Liver (tissue), 8 donors: ENCODE measurements at regions not wholly inside any gene's neighbourhood (a gene's known extent, or its start where the extent isn't known, plus 50 kb on each side); places are given as distances from the start of the nearest gene placed in this dataset.

Experiments used
- DNase-seq: peaks from one replicate; pipeline ENCODE4 v3.0.0-alpha.2; 2017; ENCODE audit warnings: low spot score
- H3K27ac ChIP-seq, 2 donors: one replicate each; pipeline ENCODE4 v1.7.0; 2013; ENCODE audit warnings: inconsistent platforms in 2 of 2, low read length in 2 of 2, control low read depth in 1 of 2, low read depth in 1 of 2, mild to moderate bottlenecking in 1 of 2
- H3K27me3 ChIP-seq, 4 donors: one replicate each; pipeline versions ENCODE4 v1.6.1 to v1.7.0; 2013; ENCODE audit warnings: low read length in 3 of 4, inconsistent platforms in 1 of 4, mild to moderate bottlenecking in 1 of 4, moderate library complexity in 1 of 4; ENCODE audit not compliant: control insufficient read depth in 4 of 4, insufficient read depth in 4 of 4
- H3K36me3 ChIP-seq, 4 donors: one replicate each; pipeline versions ENCODE4 v1.6.1 to v1.7.0; 2013; ENCODE audit warnings: low read length in 3 of 4, mild to moderate bottlenecking in 3 of 4, low read depth in 1 of 4, moderate library complexity in 1 of 4; ENCODE audit not compliant: control insufficient read depth in 4 of 4, insufficient read depth in 3 of 4
- H3K4me1 ChIP-seq, 4 donors: one replicate each; pipeline versions ENCODE4 v1.6.1 to v1.7.0; 2013; ENCODE audit warnings: low read length in 3 of 4, mild to moderate bottlenecking in 3 of 4, moderate library complexity in 1 of 4; ENCODE audit not compliant: control insufficient read depth in 4 of 4, insufficient read depth in 4 of 4
- H3K4me3 ChIP-seq, 3 donors: one replicate each; pipeline versions ENCODE4 v1.6.1 to v1.7.0; 2013; ENCODE audit warnings: low read length in 3 of 3, control low read depth in 1 of 3, low read depth in 1 of 3, mild to moderate bottlenecking in 1 of 3
- H3K9ac ChIP-seq, 2 donors: one replicate each; pipeline ENCODE4 v1.7.0; 2013; ENCODE audit warnings: low read length in 2 of 2, mild to moderate bottlenecking in 2 of 2, moderate library complexity in 2 of 2, control low read depth in 1 of 2, low read depth in 1 of 2
- H3K9me3 ChIP-seq, 4 donors: one replicate each; pipeline versions ENCODE4 v1.6.1 to v1.7.0; 2013; ENCODE audit warnings: low read length in 3 of 4; ENCODE audit not compliant: control insufficient read depth in 4 of 4
- ATF3 ChIP-seq: IDR thresholded peaks from 2 replicates; pipeline ENCODE4 v1.6.1; 2016; ENCODE audit warnings: antibody characterized with exemption
- CTCF ChIP-seq: fragments of 150-350 bp; IDR thresholded peaks from 2 replicates; pipeline ENCODE4 v1.5.1; 2017; ENCODE audit warnings: improper control_type of control experiment, low read depth, low read length; ENCODE audit not compliant: missing input control
- EGR1 ChIP-seq, 2 donors: IDR thresholded peaks; 2 replicates each; pipeline ENCODE4 v1.6.1; 2016 to 2018; ENCODE audit warnings: antibody characterized with exemption in 2 of 2, low read depth in 2 of 2
- FOXA1 ChIP-seq: IDR thresholded peaks from 2 replicates; pipeline ENCODE4 v1.6.1; 2016; ENCODE audit warnings: antibody characterized with exemption
- FOXA2 ChIP-seq: IDR thresholded peaks from 2 replicates; pipeline ENCODE4 v1.6.1; 2016; ENCODE audit warnings: antibody characterized with exemption
- GABPA ChIP-seq, 2 donors: IDR thresholded peaks in 1 of 2; conservative IDR thresholded peaks in 1 of 2; 2 replicates each; pipeline ENCODE4 v1.6.1; 2016; ENCODE audit warnings: antibody characterized with exemption in 2 of 2, mild to moderate bottlenecking in 1 of 2, moderate library complexity in 1 of 2
- HNF4A ChIP-seq, 2 donors: conservative IDR thresholded peaks; 2 replicates each; pipeline ENCODE4 v1.6.1; 2016; ENCODE audit warnings: antibody characterized with exemption in 2 of 2, mild to moderate bottlenecking in 2 of 2
- HNF4G ChIP-seq: IDR thresholded peaks from 2 replicates; pipeline ENCODE4 v1.6.1; 2016; ENCODE audit warnings: antibody characterized with exemption
- JUND ChIP-seq, 2 donors: IDR thresholded peaks; 2 replicates each; pipeline ENCODE4 v1.6.1; 2016; ENCODE audit warnings: antibody characterized with exemption in 2 of 2
- MAX ChIP-seq: IDR thresholded peaks from 2 replicates; pipeline ENCODE4 v1.6.1; 2016; ENCODE audit warnings: antibody characterized with exemption
- NR2F2 ChIP-seq: IDR thresholded peaks from 2 replicates; pipeline ENCODE4 v1.6.1; 2016; ENCODE audit warnings: antibody characterized with exemption
- RAD21 ChIP-seq, 2 donors: IDR thresholded peaks; 2 replicates each; pipeline ENCODE4 v1.6.1; 2016; ENCODE audit warnings: antibody characterized with exemption in 2 of 2, mild to moderate bottlenecking in 2 of 2
- REST ChIP-seq: IDR thresholded peaks from 2 replicates; pipeline ENCODE4 v1.6.1; 2016; ENCODE audit warnings: antibody characterized with exemption, mild to moderate bottlenecking
- RXRA ChIP-seq, 2 donors: IDR thresholded peaks; 2 replicates each; pipeline ENCODE4 v1.6.1; 2017 to 2018; ENCODE audit warnings: antibody characterized with exemption in 2 of 2, mild to moderate bottlenecking in 1 of 2
- TAF1 ChIP-seq: conservative IDR thresholded peaks from 2 replicates; pipeline ENCODE4 v1.6.1; 2016; ENCODE audit warnings: antibody characterized with exemption, mild to moderate bottlenecking
- YY1 ChIP-seq: IDR thresholded peaks from 2 replicates; pipeline ENCODE4 v1.6.1; 2016; ENCODE audit warnings: antibody characterized with exemption, mild to moderate bottlenecking
- ZBTB33 ChIP-seq: IDR thresholded peaks from 2 replicates; pipeline ENCODE4 v1.6.1; 2016; ENCODE audit warnings: antibody characterized with exemption
- WGBS: extraction: QIAGEN DNeasy Blood & Tissue Kit; methylation state at CpG from one replicate; pipeline ENCODE4 v1.1.7; 2013; 5-methylcytosine and 5-hydroxymethylcytosine counted together
- donor health status: healthy.
- donor health status: healthy.
- donor health status: healthy.
- donor health status: healthy.
- donor health status: healthy.

GRCh38 chr20:59399426-59400099 lies 99.2 kb downstream of the EDN3 start:
- no peaks in the 10 kb centered on the region for H3K9me3 ChIP-seq
- TF ChIP-seq TAF1 = no peak
- H3K4me1 ChIP-seq = peaks cover 0 to 8% (median 6%) of the 10 kb centered on the region in 4 donors
- H3K27ac ChIP-seq = no peak overlapping the region
- H3K27me3 ChIP-seq = peaks cover 0 to 24% (median 11%) of the 10 kb centered on the region in 4 donors
- no peaks in the 10 kb centered on the region for H3K36me3 ChIP-seq
- H3K4me3 ChIP-seq = no peak overlapping the region
- no peak for DNase-seq
- H3K9ac ChIP-seq = no peak overlapping the region
- 50% methylated on average over 17 of the region's 17 CpGs for WGBS

- Histone ChIP-seq H3K36me3 (no peaks in the 10 kb centered on the region), H3K27ac (no peak overlapping the region), H3K27me3 (peaks cover 0 to 26% (median 11%) of the 10 kb centered on the region in 4 donors), H3K4me3 (no peak overlapping the region), H3K9me3 (no peaks in the 10 kb centered on the region), H3K9ac (no peak overlapping the region), H3K4me1 (peaks cover 0 to 8% (median 6%) of the 10 kb centered on the region in 4 donors)
- no peak for DNase-seq
- TF ChIP-seq MAX = no peak
- TF ChIP-seq CTCF = no peak
- no peak for TF ChIP-seq HNF4G
- no peak for TF ChIP-seq REST
- no peak for TF ChIP-seq EGR1 (IDR thresholded peaks at IDR 0.05; ENCODE audit: low read depth in 2 of 2)
- TF ChIP-seq TAF1 = no peak
- TF ChIP-seq ZBTB33 = no peak
- TF ChIP-seq RAD21 (IDR thresholded peaks at IDR 0.05) = no peak
- no peak for TF ChIP-seq JUND (IDR thresholded peaks at IDR 0.05)
- TF ChIP-seq NR2F2 = no peak
- no peak for TF ChIP-seq RXRA (IDR thresholded peaks at IDR 0.05)
- no peak for TF ChIP-seq YY1
- no peak for TF ChIP-seq HNF4A (conservative IDR thresholded peaks at IDR 0.05)
- no peak for TF ChIP-seq FOXA1
- TF ChIP-seq ATF3 = no peak
- no peak for TF ChIP-seq FOXA2
- TF ChIP-seq GABPA (IDR thresholded peaks at IDR 0.05 in 1 of 2, conservative IDR thresholded peaks at IDR 0.05 in 1 of 2) = no peak
- 72% methylated on average over 9 of the region's 9 CpGs for WGBS
Measured at GRCh38 chr20:59400708-59401107, 100.3 kb downstream of the EDN3 start.
